Glomerular endothelial cell (primary cell): ENCODE measurements at regions not wholly inside any gene's neighbourhood (a gene's known extent, or its start where the extent isn't known, plus 50 kb on each side); places are given as distances from the start of the nearest gene placed in this dataset.
A peak's percentile ranks its signal among the peaks of the same experiment; 100 is the strongest.

Experiments
- DNase-seq: peaks from one replicate; pipeline ENCODE4 v3.0.0-alpha.2; 2011; ENCODE audit warnings: low read depth, low spot score; ENCODE audit errors: extremely low read depth

- DNase-seq, result peak; percentile 61
Measured at GRCh38 chr5:8457187-8458037, 588.5 kb downstream of the MTRR start.

- no peak for DNase-seq
Measured at GRCh38 chr5:8458038-8458383, 589.1 kb downstream of the MTRR start.

GRCh38 chr5:8461543-8461942 lies 592.6 kb downstream of the MTRR start:
- no peak for DNase-seq

- DNase-seq, result no peak
Measured at GRCh38 chr5:8462565-8462964, 593.6 kb downstream of the MTRR start.

DNA sequence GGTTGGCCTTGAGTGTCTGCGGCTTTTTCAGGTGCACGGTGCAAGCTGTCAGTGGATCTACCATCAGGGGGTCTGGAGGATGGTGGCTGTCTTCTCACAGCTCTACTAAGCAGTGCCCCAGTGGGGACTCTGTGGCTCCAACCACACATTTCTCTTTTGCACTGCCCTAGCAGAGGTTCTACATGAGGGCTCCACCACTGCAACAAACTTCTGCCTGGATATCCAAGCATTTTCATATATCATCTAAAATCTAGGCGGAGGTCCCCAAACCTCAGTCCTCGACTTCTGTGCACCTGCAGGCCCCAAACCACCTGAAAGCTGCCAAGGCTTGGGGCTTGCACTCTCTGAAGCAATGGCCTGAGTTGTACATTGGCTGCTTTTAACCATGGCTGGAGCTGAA lies 601.5 kb downstream of the MTRR start:
- DNase-seq, result no peak

- DNase-seq, result no peak
Measured at GRCh38 chr5:8471581-8471980, 602.6 kb downstream of the MTRR start.

GRCh38 chr5:8473016-8473415 lies 604.1 kb downstream of the MTRR start:
- DNase-seq, result no peak

DNA sequence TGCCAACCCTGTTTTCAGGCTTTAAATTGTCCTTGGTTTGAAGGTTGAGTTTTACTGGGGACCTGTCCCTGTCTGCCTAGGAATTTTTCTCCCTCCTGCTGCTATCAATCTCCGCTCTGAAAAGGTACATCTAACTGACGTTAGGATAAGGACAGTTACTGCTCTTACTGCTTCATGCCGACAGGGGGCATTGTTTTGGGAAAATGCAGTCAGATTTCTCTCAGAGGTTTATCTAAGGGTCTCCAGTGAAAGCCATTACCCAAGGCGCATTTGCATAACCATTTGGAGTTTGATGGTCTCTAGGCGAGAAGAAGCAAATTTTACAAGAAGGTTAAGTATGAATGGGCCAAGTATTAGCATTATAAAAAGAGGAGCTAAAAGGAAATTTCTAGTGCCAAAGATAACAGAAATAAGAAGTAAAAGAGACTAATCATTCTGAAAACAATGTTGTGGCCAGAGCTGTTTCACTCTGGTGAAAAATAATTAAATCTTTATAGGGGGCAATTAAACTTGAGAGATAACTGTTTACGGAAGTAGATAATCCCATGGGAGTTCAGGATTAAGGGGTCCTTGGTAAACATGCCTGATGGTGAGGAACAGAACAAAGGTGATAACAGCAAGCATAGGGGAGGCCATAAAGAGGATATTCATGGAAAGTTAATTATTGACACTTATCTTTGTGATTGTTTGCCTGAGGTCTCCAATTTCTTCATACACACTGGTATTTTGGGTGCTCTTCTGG lies 605.0 kb downstream of the MTRR start:
- no peak for DNase-seq

- DNase-seq, result no peak
Measured at GRCh38 chr5:8474569-8474930, 605.6 kb downstream of the MTRR start.

DNA sequence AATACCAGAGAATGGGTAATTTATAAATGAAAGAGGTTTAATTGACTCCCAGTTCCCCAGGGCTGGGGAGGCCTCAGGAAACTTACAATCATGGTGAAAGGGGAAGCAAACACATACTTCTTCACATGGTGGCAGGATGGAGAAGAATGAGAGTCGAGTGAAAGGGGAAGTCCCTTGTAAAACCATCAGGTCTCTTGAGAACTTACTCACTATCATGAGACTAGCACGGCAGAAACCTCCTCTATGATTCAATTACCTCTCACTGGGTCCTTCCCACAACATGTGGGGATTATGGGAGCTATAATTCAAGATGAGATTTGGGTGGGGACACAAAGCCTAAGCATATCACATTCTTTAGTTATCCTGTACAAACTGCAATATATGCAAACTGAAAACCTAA lies 609.4 kb downstream of the MTRR start:
- no peak for DNase-seq

DNA sequence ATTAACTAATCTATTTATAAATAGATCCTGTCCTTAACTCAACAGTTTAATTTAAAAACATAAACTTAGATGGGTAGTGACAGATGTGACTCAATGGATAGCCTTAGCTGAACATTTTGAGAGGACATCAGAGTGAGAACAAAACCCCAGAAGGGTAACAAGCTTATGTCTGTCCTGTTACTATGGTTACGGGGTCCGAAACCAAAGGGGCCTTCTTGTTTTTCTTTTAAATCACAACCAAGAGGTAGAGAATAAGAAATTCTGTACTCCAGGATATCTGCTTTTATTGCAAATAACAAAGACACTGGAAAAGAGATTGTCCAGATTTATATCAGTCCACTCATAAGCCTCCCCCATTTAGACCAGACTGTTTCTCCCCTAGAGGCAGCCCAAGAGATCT lies 612.1 kb downstream of the MTRR start:
- DNase-seq, result no peak

- no peak for DNase-seq
Measured at GRCh38 chr5:8491254-8491653, 622.3 kb downstream of the MTRR start.

- no peak for DNase-seq
Measured at GRCh38 chr5:8493176-8493575, 624.2 kb downstream of the MTRR start.

- no peak for DNase-seq
Measured at GRCh38 chr5:8500426-8500825, 631.5 kb downstream of the MTRR start.

DNA sequence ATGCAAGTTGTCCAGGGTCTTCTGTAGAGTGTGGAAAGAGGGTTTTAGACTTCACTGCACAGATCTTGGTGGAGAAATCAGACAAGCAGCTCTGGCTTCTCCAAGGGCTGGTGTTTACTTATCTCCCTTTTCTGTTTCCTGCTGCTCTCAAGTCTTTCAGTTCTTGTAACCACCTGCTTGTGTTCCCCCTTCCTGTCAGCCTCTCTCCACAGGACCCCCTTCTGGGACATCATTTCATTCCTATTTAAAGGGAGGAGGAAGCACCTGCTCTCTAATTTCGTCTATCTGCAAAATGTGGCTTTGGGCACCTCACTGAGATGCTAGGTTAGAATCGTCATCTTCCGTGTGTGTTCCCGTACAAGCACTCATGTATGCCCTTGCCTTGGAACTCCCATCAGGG lies 636.2 kb downstream of the MTRR start:
- no peak for DNase-seq

GRCh38 chr5:8508231-8508630 lies 639.3 kb downstream of the MTRR start:
- DNase-seq, result no peak

- no peak for DNase-seq
Measured at GRCh38 chr5:8516356-8516755, 647.4 kb downstream of the MTRR start.

DNA sequence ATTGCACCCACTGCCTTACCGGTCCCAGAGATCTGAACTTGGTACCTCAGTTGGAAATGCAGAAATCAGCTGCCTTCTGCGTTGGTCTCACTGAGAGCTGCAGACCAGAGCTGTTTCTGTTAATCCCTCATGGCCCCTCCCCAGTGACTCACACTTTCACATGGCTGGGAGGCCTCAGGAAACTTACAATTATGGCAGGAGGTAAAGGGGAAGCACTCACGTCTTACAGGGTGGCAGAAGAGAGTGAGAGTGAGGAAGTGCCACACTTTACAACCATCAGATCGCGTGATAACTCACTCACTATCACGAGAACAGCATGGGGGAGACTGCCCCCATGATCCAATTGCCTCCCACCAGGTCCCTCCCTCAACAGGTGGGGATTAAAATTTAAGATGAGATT lies 648.5 kb downstream of the MTRR start:
- DNase-seq, result no peak

DNA sequence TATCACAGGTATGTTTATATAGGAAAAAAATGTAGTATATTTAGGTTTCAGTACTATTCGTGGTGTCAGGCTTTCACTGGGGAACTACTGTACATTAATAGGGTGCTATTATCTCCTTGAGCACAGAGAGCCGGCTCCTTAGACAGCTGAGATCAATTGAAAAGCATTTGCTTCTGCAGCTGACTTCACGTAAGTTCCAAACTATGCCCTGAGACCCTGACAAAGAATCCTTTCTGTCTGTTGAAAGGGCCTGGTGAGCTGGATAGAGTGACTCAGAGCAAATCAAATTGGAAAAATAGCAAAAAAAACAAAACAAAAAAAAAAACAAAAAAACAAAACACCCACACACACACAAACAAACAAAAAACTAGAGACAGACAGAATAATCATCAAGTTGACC lies 652.0 kb downstream of the MTRR start:
- DNase-seq, result no peak

DNA sequence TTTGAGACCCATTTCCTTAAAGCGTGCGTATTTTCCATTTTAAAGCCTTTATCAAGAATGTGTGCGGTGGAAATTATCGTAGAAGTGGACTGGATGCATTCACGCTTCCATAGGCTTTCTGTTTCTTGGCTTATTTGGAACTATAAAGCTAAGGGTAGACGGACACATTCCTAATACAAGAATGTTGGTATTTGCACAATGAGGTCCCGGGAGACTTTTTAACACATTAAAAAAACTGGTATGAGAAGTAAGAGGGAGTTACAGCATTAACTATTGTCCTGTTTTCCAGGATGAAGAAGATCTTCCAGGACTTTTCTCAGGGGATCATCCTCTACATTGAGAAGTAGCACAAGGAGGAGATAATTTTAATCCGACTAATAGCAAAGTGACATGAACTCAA lies 653.0 kb downstream of the MTRR start:
- DNase-seq, result no peak

GRCh38 chr5:8522646-8523045 lies 653.7 kb downstream of the MTRR start:
- DNase-seq, result no peak

GRCh38 chr5:8523501-8523900 lies 654.6 kb downstream of the MTRR start:
- no peak for DNase-seq
